Stimulated activated CD8-positive, alpha-beta memory T cell treated with anti-CD3 and anti-CD28 coated beads, Interleukin-4, amount 100 ng/mL, for 1 hour (primary cell): ENCODE measurements at regions not wholly inside any gene's neighbourhood (a gene's known extent, or its start where the extent isn't known, plus 50 kb on each side); places are given as distances from the start of the nearest gene placed in this dataset.

ENCODE experiments used
- DNase-seq, 2 donors: peaks; one replicate each; pipeline ENCODE4 v3.0.0-alpha.2; 2020; ENCODE audit warnings: low read depth in 2 of 2, low spot score in 1 of 2

DNA sequence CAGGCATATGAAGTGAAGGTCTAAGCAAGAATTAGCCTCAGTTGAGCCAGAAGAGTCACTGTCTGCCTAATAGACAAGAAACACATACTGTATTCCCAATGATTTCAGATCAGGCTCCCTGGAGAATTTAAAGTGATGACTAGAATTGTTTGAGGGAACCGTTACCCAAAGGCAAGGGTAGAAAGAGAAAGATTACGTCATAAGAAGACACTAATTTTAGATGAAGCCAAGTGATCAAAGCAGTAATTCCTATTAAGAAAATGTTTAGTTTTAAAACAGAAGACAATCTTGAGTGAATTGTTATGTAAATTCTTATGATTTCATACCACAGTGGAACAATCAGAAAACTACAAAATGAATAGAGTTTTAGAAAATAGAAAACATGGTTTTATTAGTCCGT lies 194.5 kb upstream of the ARSJ start:
- no peak for DNase-seq

DNA sequence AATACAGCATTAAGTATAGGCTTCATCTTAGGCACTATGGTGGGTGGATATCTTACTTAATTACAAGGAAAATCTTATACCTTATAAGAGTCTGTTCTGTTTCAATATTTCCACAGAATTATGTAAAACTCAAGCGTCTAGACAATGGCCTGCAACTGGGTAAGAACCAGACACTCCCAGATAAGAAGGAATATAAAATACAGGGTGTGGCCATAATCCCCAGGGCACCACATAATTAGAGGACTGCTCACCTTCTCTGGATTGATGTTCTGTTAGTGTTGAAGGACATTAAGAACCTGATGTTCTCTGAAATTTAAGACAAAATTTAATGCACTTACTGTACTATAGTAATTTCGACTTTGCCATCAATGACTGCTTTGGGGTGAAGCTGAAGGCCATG lies 198.2 kb upstream of the ARSJ start:
- DNase-seq, result no peak

DNA sequence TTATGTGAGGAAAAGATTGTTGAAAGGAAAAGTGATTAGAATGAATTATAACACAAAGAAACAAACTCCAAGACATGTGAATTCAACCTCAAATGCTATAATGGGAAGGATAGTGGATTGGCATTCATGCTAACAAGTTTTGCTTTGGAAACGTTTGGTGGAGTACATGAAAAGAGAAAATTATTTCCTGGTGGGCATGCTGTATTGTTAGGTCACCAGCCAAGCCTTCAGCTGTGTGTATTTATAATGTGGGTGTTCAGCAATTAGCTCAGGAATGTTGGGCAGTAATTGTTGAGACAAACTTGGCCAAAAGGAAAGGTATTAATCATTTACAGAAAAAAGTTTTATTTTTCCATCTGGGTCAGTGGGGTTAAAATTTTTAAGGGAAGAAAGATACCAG lies 198.9 kb upstream of the ARSJ start:
- no peak for DNase-seq

DNA sequence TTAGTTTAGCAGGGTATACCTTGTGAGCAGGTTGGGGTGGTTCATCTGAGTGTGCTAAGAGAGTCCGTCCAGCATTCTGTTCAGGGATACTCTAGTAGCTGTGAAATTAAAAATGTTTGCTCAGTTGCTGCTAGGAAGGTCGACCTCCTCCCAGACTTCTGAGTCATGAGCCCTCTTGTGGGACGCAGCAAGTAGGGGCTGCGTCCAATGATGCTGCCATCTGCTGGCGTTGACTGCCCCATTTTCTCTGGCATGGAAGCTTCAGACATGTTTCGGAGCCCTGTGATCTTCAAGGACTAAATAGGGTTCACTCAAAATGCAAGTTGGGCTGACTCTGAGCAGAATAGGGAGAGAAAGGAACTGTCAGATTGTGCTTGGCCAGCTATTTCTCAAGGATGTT lies 201.0 kb upstream of the ARSJ start:
- peak in 1 of 2 donors; percentile 3 for DNase-seq

DNA sequence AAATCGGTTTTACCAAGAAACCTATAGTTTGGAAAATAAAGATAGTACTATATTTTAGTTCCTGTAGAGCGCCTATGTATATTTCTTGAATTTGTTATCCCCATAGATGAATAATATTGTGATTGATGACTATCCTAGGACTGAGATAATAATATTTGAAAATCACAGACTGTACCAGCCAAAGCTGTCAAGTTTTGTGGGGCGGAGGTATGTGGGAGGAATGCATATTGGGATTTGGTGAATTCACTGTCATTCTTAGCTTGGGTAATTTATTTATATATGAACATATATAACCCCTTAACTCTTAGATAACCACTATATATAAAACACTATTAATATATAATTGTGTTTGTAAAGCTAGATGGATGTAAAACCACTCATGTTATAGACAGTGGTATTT lies 205.5 kb upstream of the ARSJ start:
- DNase-seq, result no peak

DNA sequence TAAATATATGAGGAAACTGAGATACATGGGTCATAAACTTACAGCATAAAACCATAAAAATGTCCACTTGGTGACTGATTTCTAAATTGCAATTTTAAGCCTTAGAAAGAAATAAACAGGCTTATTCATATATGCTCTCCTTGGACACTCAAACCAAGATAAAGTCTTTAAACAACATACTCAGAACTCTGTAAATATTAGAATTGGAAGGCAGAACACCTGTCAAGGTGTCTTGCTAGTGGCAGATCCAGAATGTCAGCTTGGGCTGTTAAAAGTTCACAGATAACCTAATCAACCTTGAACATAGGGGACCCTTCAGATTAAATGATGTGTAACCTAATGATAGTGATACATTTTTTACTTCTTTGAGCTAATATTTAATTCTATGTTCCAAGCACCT lies 208.1 kb upstream of the ARSJ start:
- DNase-seq, result no peak

DNA sequence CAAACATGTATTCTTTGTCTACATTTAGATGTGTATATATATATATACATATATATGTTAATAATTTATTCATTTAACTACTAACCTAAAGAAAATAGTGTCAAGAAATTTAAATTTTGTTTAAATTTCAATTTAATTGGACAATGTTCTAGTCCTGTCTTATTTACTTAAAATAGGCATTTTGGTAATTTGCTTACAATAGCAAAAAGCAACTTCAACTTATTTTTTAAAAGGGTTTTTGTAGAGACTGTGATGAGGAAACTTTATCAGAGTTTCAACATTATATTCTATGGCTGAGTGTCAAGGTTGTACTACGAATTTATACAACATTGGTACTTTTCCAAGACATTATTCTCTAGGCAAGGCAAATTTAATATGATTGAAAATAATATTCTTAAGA lies 212.0 kb upstream of the ARSJ start:
- no peak for DNase-seq

DNA sequence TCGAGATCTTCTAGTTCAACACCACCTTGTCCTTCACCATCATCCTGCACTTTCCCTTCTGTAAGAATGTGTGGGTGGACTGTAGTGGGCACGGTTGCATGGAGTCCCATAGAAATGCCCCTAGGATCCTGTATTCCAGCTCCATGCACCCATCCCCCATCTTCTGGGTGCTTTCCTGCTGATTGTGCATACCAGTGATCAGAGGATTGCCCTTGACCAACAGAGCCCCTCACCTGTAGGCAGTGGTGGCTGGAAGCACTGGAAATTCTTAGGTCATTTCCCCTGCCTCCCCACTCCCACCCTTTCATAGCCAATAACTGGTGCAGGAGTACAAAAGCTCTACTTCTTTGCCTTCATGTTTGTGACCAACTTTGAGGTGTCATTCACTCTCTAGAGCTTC lies 213.4 kb upstream of the ARSJ start:
- no peak for DNase-seq

DNA sequence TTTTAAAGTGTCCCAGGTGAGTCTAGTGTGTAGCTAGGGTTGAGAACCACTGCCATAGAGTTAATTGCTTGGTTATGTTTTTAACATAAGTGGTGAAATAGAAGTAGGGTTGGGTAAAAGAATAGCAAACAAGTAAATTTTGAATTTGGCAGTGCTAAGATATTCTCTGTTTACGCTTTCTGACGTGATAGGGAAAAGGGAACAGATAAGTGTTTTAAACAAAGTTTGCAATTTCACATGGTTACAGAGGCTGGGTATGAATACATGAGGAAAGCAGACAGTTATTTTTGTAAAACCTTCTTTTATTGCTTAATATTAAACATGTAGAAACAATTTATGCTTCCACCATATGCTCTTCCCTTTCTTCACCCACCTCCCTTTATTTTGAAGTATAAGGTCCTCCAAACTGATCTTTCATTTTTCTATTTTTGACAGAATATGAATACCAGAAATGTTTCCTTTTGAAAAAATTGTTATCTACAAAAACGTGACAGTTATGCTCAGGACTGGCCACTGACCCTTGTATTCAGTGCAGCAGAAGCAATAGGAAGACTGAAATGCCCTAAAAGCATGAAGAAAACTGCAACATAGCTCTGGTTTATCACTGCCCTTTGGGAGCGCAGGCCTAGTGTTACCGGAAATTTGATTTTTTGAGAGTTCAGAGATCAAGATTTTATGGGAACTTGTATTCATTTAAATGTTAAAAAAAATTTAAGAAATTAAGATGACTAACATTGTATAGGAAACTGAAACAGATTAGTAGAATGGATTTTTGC lies 214.4 kb upstream of the ARSJ start:
- no peak for DNase-seq

DNA sequence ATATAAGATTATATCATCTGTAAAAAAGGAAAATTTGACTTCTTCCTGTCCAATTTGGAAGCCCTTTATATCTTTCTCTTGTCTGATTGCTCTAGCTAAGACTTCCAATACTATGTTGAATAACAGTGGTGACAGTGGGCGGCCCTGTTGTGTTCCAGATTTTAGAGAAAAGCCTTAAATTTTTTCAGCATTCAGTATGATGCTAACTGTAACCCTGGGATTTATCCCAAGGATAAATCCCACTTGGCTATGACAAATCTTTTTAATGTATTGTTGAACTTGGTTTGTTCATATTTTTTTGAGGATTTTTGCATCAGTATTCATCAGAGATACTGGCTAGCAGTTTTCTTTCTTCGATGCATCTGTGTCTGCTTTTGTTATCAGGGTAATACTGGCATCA lies 217.2 kb upstream of the ARSJ start:
- DNase-seq, result no peak

DNA sequence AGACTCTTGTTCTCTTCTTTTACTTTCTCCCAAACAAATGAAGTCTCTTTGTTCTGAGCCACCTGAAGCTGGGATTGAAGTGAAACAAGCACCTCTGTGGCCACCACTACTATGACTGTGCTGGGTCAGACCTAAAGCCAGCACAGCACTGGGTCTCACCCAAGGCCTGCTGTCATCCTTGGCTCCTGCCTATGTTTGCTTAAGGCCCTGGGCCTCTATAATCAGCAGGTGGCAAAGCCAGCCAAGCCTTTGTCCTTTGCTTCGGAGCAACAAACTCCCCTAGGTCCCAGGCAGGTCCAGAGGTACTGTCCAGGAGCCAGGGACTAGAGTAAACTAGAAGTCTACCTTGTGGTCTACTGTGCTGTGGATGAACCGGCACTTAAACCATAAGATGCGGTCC lies 220.6 kb upstream of the ARSJ start:
- no peak for DNase-seq

DNA sequence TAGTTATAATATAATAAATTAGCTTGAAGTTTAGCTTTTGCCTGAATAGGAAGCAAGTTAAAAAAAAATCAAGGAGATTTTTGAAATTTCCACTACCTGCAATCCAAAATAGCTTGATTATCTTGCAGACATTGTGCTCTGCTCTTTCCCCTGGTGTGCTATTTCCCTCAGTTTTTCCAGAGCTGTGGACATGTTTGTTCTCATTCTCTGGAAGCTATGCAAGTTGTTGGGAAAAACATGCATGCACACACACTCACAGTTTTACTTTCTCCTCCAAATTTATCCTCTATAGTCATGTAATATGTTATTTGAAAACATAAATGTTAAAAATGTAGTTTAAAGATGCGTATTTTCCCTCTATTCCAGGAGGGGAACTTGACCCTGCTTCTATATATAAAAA lies 225.8 kb upstream of the ARSJ start:
- no peak for DNase-seq

DNA sequence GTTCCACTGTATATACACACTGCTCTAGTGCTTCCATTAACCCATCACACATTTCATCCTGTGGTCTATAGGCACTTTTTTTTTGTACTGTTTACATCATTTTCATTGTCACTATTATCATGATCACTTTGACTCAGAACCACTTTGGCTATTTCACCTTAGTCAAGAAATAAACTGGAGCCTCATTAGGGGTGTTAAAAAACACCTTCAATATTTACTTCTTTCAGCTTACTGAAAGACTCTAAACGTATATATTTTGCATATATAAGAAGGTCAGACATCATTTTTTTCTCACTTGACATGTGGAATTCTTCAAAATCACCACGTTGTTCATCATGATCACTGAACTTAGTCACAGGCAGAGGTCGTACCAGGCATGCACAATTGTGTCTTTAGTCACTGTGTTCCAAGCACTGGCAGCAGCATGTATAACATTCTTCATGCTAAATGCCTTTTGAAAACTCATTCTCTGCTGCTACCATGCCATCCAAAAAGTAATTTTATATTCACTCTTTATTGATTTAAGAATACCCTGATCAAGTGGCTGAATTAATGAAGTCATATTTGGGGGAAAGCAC lies 229.2 kb upstream of the ARSJ start:
- no peak for DNase-seq

DNA sequence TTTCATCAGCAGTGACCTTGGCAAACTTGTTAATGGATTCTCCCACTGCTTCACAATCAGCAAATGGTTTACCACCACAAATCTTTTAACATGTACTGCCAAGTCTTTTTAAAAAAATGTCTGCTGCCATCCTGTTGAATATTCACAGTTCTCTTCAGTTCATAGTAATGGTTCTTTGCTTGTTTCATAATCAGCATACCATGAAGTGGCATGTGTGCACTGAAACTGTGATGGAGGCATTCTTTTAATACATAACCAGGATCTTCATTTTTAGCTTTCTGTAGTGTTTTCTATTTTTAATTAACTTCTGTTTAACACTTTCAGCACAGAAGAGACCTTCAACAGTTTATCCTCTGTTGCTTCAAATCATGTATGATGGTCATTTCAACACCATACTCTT lies 230.1 kb upstream of the ARSJ start:
- DNase-seq, result no peak

DNA sequence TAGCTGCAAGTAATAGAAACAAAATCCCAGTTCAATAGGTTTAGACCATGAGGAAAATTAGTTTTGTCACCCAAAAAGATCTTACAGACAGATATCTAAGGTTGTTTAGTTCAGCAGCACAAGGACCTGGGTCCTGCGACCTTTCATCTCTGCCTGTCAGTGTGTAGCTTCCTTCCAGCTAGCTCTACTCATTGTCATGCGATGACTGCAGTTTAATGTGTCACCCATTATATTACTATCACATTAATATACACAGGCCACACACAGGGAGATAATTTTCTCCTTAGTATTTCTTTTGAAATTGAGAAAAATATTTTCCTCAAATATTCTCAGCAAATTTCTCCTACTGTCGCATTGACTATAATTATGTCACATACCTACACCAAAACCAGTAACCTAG lies 232.1 kb upstream of the ARSJ start:
- no peak for DNase-seq

DNA sequence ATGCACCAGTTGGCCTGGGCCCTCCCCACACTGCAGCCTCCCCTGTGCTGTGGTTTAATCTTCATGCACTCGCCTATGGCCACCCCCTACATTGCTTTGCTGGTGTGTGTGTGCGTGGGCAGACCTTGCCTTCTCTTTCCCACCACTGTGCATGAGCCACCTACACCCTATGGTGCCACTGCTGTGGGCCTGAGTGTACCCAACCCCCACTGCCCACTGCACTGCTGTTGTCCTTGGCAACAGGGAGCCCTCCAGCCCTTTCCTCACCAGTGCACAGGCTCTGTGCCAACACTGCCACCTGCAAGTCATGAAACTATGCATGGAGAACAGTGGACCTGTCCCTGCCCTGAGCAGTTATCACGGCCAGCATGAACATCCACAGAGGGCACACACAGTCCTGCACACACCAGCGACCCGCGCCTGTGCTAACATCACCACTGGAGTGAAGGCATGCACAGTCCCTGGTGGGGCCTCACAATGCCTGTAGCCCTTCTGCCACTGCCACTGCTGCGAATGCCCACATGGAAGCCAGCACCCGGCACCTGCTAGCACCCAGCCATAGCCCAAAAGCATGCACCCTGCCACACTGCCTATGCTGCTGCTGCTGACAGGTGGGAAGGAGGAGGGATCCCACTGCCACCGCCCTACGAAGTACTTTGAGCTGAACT lies 237.8 kb upstream of the ARSJ start:
- DNase-seq, result no peak

DNA sequence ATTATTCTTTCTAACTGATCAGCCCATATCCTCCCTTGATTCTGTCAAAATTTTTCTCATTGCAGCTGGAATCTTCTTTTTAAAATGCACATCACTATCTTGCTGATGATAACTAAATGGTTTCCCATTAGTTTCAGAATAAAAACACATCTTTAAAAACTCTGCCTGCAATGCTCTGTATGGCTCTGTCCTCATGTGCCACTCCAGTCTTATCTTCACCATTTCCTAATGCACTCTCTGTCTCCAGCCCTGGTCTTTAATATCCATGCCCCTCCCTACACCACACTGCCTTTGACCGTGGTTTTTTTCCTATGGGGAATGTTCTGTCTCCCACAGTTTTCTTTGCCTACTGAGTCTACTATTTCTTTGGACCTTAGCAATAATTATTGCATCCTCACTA lies 244.1 kb upstream of the ARSJ start:
- no peak for DNase-seq

DNA sequence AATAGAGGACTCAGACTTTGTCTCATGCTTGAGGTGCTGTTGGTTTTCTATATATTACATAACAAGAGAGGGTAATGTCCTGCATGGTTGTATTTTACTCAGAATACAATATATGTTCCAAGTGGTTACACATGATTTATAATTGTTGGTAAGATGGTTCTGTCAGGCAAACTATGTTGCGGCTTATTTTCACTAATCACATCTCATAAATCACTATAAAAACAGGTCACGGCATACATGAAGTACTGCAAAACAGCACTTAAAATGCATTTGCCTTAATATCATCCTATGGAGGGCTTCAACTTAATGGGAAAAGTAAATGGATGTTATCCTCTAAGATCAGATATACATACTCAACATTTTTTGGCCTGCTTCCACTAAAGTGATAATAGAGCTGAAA lies 246.0 kb upstream of the ARSJ start:
- no peak for DNase-seq

DNA sequence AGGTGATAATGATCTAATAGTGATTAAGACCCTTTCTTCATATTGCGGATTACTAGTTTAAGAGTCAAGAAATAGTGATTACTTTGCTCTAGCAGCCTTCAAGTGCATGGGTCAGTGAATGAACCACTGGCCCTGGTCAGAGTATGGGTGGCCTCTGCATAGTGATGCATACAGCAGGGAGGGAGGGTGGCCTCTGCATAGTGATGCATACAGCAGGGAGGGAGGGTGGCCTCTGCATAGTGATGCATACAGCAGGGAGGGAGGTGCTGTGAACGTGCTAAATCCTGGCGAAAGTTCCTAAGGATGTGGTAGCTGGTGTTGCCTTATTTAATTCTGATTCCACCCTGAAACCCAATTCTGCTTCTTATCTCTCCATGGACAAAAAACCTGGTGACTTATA lies 246.7 kb upstream of the ARSJ start:
- no peak for DNase-seq

DNA sequence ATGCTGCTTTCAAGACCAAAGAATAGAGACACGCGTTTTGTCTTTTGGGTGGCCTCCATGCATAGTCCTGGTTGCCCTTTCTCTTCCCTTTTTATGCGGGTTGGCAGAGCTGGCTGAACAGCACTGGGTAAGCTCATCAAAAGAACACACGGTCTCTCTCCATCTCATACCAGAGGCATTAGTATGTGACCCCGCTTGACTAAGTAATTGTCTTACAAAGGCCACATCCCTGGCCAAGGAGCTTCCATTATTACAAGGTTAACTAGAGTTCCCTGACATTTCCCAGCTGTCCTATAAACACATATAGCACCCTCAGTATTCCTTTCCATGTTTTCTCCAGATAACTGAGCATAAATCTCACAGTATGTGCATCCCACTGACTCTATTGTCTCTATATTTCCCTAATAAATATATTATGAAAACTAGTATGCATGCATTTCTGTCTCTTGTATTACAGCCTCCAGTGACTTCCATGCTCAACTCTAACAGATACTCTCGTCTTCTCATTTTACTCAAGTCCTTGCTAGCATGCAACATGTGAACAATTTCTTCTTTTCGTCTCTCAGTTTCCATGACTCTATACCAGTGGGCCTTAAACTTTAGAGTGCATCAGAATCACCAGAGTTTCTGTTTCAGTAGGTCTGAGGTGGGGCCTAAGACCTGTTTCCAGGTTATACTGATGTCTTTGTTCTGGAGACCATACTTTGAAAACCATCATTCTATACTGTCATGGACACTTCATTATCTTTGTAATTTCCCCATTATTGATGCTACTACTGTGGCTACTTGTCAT lies 247.7 kb upstream of the ARSJ start:
- DNase-seq, result no peak

DNA sequence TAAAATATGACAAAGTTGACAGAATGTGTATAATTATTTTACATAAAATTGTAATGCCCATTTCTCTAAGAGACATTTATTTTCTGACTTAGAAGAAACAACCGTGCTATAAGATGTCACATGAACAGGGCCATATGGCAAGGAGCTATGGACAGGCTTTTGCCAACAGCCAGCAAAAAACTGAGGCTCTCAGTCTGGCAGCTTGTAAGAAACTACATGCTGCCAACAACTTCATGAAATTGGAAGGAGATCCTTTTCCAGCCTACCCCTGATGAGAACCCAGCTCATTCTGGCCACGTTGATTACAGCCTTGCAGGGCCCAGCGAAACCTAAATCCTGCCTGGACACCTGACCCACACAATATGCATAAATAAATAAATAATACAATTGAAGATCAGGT lies 250.3 kb upstream of the ARSJ start:
- no peak for DNase-seq

DNA sequence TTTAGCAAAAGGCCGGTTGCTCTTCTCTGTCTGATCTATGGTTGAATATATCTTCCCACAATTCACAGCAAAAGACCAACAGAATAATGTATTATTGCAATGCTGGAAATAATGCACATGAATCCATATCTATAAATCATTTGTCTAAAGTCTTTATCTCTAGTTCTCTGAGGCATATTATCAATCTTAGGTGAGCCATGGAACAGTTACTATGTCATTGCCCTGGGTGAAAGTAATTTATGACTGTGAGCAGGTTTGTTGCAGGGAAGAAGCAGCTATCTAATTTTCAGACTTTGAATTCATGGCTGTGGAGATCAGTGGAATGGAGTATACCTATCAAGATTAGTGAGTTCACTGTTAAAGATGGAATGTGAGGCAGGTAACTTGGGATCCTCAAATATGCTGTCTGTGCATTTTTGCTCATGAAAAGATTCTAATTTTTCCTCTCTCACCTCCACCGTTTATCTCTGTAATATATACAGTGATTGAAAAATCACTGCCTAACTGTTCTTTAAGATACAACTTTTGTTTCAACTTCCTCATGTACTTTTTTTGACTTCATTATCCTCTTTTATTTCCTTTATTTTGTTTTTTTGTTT lies 256.8 kb upstream of the ARSJ start:
- no peak for DNase-seq
